ENCODE measurements at regions not wholly inside any gene's neighbourhood (a gene's known extent, or its start where the extent isn't known, plus 50 kb on each side); places are given as distances from the start of the nearest gene placed in this dataset.

- DNase-seq: no peak
- no peaks in the 10 kb centered on the region for H3K4me1 ChIP-seq
- H3K9me3 ChIP-seq: no peaks in the 10 kb centered on the region
- H3K36me3 ChIP-seq: no peaks in the 10 kb centered on the region
- no peak overlapping the region for H3K4me3 ChIP-seq
- peaks cover 0 to 4% of the 10 kb centered on the region in 2 donors for H3K27me3 ChIP-seq
- TF ChIP-seq, protein P1, sequence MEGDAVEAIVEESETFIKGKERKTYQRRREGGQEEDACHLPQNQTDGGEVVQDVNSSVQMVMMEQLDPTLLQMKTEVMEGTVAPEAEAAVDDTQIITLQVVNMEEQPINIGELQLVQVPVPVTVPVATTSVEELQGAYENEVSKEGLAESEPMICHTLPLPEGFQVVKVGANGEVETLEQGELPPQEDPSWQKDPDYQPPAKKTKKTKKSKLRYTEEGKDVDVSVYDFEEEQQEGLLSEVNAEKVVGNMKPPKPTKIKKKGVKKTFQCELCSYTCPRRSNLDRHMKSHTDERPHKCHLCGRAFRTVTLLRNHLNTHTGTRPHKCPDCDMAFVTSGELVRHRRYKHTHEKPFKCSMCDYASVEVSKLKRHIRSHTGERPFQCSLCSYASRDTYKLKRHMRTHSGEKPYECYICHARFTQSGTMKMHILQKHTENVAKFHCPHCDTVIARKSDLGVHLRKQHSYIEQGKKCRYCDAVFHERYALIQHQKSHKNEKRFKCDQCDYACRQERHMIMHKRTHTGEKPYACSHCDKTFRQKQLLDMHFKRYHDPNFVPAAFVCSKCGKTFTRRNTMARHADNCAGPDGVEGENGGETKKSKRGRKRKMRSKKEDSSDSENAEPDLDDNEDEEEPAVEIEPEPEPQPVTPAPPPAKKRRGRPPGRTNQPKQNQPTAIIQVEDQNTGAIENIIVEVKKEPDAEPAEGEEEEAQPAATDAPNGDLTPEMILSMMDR (IDR thresholded peaks at IDR 0.05): no peak
- no peak overlapping the region for H3K27ac ChIP-seq
- intact Hi-C loops (cut with DNase I; ENCODE audit: low total_unique reads): no loop called here
Observed at GRCh38 chr7:31249671-31250070, 90.9 kb downstream of the NEUROD6 start.

DNA sequence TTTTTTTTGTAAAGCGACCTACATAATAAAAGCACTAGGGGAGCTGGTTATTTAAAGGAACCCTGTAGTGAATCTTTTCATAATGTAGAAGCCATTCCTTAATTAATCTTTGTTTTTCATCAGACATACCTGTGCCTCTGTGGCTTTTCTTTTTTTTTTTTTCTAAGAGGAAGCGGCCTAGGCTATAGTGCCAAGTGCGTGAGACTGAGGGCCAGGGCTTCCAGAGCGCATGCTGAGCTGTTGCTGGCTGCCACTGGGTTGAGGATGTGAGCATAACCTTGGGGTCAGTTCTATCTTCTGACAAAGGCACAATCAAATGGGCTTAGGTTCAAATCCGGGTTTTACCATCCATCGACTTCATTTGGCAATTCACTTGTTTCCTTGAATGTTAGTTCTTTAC is 103.7 kb downstream of the NEUROD6 start:
- Histone ChIP-seq H3K27me3 (no peaks in the 10 kb centered on the region), H3K4me3 (no peak overlapping the region), H3K4me1 (no peaks in the 10 kb centered on the region), H3K36me3 (no peaks in the 10 kb centered on the region), H3K9me3 (no peaks in the 10 kb centered on the region), H3K27ac (no peak overlapping the region)
- no peak for DNase-seq
- intact Hi-C loops (cut with DNase I; ENCODE audit: low total_unique reads): no loop called here
- TF ChIP-seq, protein P1 (IDR thresholded peaks at IDR 0.05): no peak

GRCh38 chr7:31234836-31235605 is 105.5 kb downstream of the NEUROD6 start:
- DNase-seq: no peak
- Histone ChIP-seq H3K9me3 (no peaks in the 10 kb centered on the region), H3K27ac (no peak overlapping the region), H3K36me3 (no peaks in the 10 kb centered on the region), H3K4me1 (no peaks in the 10 kb centered on the region), H3K4me3 (no peak overlapping the region), H3K27me3 (no peaks in the 10 kb centered on the region)
- intact Hi-C loops (cut with DNase I; ENCODE audit: low total_unique reads): no loop called here
- TF ChIP-seq, protein P1 (IDR thresholded peaks at IDR 0.05): no peak

DNA sequence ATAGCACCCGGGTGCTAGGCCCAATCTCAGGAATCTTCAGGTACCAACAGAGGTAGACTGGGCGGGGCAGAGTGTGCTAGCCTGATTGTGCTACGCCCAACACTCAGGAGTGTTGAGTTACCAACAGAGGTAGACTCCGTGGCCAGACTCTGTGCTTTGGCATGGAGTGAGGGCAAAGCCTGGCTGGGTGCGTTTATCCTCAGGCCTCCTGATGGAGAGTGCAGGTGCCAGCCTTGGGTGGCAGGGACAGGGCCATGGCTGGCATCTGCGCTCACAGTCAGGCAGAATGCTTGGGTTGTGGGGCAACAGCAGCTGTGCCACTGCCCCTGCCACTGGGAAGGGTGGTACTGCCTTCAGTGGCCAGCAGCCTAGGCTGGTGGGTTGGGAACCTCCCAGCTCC is 111.6 kb downstream of the NEUROD6 start:
- Histone ChIP-seq H3K36me3 (no peaks in the 10 kb centered on the region), H3K4me3 (no peak overlapping the region), H3K27ac (no peak overlapping the region), H3K27me3 (no peaks in the 10 kb centered on the region), H3K4me1 (no peaks in the 10 kb centered on the region), H3K9me3 (peaks cover 0 to 23% (median 5%) of the 10 kb centered on the region in 3 donors)
- no peak for DNase-seq
- TF ChIP-seq, protein P1 (IDR thresholded peaks at IDR 0.05): no peak
- intact Hi-C loops (cut with DNase I; ENCODE audit: low total_unique reads): no loop called here

GRCh38 chr7:31214751-31215150 is 125.8 kb downstream of the NEUROD6 start:
- Histone ChIP-seq H3K4me3 (no peak overlapping the region), H3K27ac (no peak overlapping the region), H3K9me3 (no peaks in the 10 kb centered on the region), H3K36me3 (no peaks in the 10 kb centered on the region), H3K27me3 (no peaks in the 10 kb centered on the region), H3K4me1 (no peaks in the 10 kb centered on the region)
- DNase-seq: no peak
- TF ChIP-seq, protein P1 (IDR thresholded peaks at IDR 0.05): no peak
- intact Hi-C loops (cut with DNase I; ENCODE audit: low total_unique reads): no loop called here
